Panc1 (cell line): ENCODE measurements at regions not wholly inside any gene's neighbourhood (a gene's known extent, or its start where the extent isn't known, plus 50 kb on each side); places are given as distances from the start of the nearest gene placed in this dataset.

Source experiments
- POLR2AphosphoS5 ChIP-seq: IDR thresholded peaks from 2 replicates; pipeline ENCODE4 v1.6.1; 2012; ENCODE audit warnings: mild to moderate bottlenecking, low read depth, low read length, moderate library complexity
- REST ChIP-seq, 2 experiments: IDR thresholded peaks; 2 replicates each; pipeline ENCODE4 v1.6.1; 2011 to 2012; ENCODE audit warnings: low read depth in 2 of 2, control low read depth in 1 of 2, low read length in 1 of 2, mild to moderate bottlenecking in 1 of 2, moderate library complexity in 1 of 2; ENCODE audit not compliant: insufficient read depth in 1 of 2
- TF ChIP-seq, protein P1 (sequence below): fragments of 450-650 bp; IDR thresholded peaks from 2 replicates; pipeline ENCODE4 v1.5.1; 2017; ENCODE audit warnings: mild to moderate bottlenecking

- TF ChIP-seq, protein P1, sequence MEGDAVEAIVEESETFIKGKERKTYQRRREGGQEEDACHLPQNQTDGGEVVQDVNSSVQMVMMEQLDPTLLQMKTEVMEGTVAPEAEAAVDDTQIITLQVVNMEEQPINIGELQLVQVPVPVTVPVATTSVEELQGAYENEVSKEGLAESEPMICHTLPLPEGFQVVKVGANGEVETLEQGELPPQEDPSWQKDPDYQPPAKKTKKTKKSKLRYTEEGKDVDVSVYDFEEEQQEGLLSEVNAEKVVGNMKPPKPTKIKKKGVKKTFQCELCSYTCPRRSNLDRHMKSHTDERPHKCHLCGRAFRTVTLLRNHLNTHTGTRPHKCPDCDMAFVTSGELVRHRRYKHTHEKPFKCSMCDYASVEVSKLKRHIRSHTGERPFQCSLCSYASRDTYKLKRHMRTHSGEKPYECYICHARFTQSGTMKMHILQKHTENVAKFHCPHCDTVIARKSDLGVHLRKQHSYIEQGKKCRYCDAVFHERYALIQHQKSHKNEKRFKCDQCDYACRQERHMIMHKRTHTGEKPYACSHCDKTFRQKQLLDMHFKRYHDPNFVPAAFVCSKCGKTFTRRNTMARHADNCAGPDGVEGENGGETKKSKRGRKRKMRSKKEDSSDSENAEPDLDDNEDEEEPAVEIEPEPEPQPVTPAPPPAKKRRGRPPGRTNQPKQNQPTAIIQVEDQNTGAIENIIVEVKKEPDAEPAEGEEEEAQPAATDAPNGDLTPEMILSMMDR, result no peak
- TF ChIP-seq REST (IDR thresholded peaks at IDR 0.05; ENCODE audit: insufficient read depth in 1 of 2, low read depth in 2 of 2, low read length in 1 of 2) (no peak), POLR2AphosphoS5 (no peak)
Measured at GRCh38 chr14:97638864-97639263, 841.7 kb downstream of the VRK1 start.
